ENCODE measurements at regions not wholly inside any gene's neighbourhood (a gene's known extent, or its start where the extent isn't known, plus 50 kb on each side); places are given as distances from the start of the nearest gene placed in this dataset.

DNA sequence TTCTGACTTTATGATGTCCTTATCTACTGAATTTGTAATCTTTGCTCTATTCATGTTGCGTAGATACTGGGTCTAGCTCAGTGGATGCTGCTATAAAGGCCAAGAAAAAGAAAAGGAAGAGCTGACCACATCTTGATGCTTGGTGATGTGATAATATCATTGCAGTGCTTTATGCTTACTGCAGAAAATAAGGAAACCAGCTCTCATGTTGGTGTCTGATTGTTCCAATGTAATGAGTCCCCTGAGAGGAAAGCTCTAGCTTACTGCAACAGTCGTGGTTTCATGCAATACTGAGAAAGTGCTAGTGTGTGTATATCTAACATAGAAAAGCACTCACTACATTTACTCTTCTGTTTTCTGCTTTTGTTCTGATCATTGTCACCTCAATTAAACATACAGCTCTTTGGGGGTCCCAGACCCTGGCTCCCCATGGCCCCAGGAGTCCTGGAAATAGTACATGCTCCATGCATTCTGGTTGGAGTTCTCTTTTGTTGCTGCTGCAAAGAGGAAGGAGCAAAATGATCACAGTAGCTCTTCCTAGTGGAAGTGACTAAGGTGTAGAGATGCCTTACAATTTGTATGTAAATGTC lies 338.8 kb downstream of the CYRIA start:
- Mint-ChIP-seq H3K36me3 (no peaks in the 10 kb centered on the region), H3K27me3 (peaks cover 0 to 7% (median 0%) of the 10 kb centered on the region in 3 donors), H3K27ac (no peak overlapping the region)

DNA sequence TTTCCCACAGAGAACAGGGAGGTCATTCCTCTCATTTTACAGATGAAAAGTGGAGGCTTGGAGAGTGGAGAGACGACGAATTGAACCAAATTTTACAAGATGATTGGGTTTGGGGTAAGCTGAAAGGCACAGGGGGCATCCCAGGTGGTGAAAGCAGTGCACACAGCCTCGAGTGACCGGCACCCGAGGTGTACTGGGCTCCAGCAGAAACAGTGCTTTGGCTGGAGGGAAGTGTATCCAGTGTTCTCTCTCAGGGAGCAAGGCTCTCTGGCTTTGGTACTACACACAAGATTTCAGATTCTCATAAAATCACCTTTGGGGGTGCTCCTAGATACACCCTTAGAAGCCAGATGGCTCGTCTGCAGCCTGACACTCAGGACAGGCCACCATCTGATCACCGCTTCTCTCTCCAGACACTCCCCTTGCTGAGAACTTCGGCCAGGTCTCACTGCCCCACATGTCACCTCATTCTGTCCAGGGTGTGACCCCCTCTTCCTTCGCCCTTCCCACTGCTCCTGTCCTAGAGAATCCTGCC lies 339.6 kb downstream of the CYRIA start:
- H3K27ac Mint-ChIP-seq: no peak overlapping the region
- H3K4me3 Mint-ChIP-seq: no peak overlapping the region
- DNase-seq (no peak), ATAC-seq (ENCODE audit: low read depth in 2 of 2) (no peak)
- H3K4me1 Mint-ChIP-seq: no peaks in the 10 kb centered on the region
- peaks cover 0 to 7% (median 0%) of the 10 kb centered on the region in 3 donors for H3K27me3 Mint-ChIP-seq
- no peaks in the 10 kb centered on the region for H3K9me3 Mint-ChIP-seq
- no peaks in the 10 kb centered on the region for H3K36me3 Mint-ChIP-seq

More for the DNA sequence above, 338.8 kb downstream of the CYRIA start:
- DNase-seq: no peak
- no peak overlapping the region for H3K4me3 Mint-ChIP-seq
- H3K9me3 Mint-ChIP-seq: no peaks in the 10 kb centered on the region
- no peak for ATAC-seq (ENCODE audit: low read depth in 2 of 2)
- H3K4me1 Mint-ChIP-seq: no peaks in the 10 kb centered on the region

DNA sequence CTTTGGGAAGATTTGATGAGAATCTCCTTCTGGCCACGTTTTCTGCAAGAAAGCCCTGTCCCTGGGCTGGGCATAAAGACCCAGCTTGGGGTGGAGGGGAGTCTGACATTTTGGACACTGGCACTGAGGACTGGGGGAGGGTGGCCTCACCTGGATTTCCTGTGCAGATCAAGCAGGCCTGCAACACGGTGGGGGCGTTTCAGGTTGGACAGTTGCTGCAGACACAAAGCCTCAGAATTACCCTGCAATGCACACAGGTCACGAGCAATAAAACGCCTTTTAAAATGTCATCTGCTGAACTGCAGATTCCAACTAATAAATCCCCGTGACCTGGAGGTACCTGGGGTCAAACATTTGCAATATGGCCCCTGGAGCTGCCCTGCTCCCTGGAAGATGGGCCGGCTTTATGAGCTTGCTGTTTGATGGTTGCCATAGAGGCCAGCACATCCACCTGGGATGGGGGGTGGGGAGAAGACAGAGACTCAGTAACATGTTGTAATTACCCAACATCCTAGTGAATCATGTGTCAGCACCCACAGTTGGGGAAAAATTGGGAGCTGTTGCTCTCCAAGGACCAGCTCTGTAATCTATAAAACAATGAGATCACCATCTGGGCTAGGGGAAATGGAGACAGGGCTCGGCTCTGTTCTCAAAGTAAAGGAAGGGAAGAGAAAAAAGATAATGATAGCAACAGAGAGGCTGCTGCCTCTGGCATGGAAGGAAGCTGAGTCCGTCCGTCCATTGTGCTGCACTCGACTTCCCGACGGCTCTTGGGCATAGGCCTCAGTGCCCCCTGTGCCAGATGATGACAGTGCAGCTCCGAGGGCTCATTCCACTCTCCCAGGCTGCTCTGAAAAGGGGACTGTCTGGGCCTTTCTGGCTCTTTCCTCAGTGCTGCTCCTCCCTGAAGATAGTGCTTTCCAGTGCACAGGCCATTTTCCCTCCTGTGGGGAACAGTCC lies 340.3 kb downstream of the CYRIA start:
- Mint-ChIP-seq H3K27me3 (peaks cover 0 to 7% (median 0%) of the 10 kb centered on the region in 3 donors), H3K27ac (peak overlapping the region in 1 of 6 donors; percentile 36), H3K9me3 (no peaks in the 10 kb centered on the region), H3K4me3 (peak overlapping the region in 1 of 8 donors; percentile 47), H3K36me3 (no peaks in the 10 kb centered on the region), H3K4me1 (no peaks in the 10 kb centered on the region)
- DNase-seq: no peak
- ATAC-seq (ENCODE audit: low read depth in 2 of 2): no peak

DNA sequence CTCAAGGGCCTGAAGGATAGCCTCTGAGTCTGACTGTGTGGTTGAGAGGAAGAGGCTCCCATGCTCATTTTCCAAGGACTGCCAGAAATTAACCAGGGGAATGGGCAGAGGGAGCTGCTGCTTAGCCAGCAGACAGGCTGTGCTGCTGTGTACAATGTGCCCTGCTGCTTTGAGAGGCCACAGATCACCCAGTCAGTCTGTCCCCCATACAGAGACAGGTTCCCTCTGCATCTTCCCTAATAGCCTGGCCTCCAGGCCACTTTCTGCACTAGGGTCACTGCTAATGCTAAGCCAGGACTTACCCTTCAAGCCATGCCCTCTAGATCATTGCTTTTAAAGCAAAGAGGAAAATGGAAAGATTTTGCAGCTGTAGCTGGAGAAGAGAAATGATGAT lies 341.1 kb downstream of the CYRIA start:
- ATAC-seq (ENCODE audit: low read depth in 2 of 2) (no peak), DNase-seq (no peak)
- Mint-ChIP-seq H3K4me1 (no peaks in the 10 kb centered on the region), H3K27me3 (peaks cover 0 to 7% (median 0%) of the 10 kb centered on the region in 3 donors), H3K36me3 (no peaks in the 10 kb centered on the region), H3K27ac (no peak overlapping the region), H3K9me3 (no peaks in the 10 kb centered on the region), H3K4me3 (no peak overlapping the region)

DNA sequence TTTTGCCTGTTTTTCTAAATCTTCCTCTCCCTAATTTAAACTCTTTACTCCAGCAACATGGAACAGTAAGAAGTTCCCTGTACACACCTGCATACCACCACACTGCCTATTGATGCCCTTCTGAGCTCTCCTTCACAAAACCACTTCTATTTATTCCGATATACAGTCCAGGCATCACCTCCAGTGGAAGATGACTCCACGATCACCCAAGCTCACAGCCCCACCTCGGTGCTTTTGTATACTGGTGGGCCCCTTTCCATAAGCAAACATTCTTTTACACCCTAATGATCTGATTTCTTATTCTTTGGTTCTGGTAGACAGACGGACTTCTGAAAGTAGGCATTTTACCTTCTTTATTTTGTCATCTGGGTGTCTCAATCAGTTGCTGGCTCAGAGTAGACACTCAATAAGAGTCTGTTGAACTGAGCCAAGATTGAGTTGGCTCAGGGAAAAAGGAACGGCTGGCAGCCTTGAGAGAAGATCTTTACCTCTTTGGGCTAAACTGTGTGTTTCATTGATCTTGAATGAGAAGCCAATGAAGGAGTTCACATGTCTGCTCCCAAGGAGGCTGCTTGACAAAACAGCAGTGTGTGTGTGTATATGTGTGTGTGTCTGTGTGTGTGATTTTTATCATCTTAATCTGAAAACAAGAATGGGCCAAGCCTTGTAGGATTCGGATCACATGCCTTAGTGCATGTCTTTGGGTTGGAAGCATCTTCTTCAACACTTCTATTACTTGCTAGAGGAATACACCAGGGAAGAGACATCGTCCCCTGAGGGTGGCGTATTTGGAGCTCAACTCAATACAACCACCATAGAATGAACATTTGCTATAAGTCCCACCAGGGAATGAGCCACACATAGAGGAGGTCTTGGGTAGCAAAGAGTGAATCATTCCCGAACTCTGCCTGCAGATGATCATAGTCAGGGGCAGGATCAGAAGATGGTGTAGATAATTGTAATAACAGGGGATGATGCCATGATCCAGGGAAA lies 341.8 kb downstream of the CYRIA start:
- H3K27me3 Mint-ChIP-seq: peaks cover 0 to 3% (median 0%) of the 10 kb centered on the region in 3 donors
- DNase-seq (no peak), ATAC-seq (ENCODE audit: low read depth in 2 of 2) (no peak)
- no peaks in the 10 kb centered on the region for H3K4me1 Mint-ChIP-seq
- no peaks in the 10 kb centered on the region for H3K9me3 Mint-ChIP-seq
- no peak overlapping the region for H3K4me3 Mint-ChIP-seq
- no peaks in the 10 kb centered on the region for H3K36me3 Mint-ChIP-seq
- H3K27ac Mint-ChIP-seq: no peak overlapping the region

DNA sequence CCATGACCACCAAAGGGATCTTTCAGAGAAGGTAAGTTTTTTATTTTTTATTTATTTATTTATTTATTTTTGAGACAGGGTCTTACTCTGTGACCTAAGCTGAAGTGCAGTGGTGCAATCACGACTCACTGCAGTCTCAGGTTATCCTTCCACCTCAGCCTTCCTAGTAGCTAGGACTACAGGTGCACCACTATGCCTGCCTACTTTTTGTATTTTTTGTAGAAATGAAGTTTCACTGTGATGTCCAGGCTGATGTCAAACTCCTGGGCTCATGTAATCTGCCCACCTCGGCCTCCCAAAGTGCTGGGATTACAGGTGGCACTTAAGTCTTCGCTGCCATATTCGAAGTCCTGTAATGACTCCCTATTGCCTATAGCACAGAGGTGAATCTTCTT lies 342.5 kb downstream of the CYRIA start:
- no peak for ATAC-seq (ENCODE audit: low read depth in 2 of 2)
- DNase-seq: no peak
- Mint-ChIP-seq H3K36me3 (no peaks in the 10 kb centered on the region), H3K4me3 (no peak overlapping the region), H3K9me3 (no peaks in the 10 kb centered on the region), H3K4me1 (peaks cover 0 to 5% (median 4%) of the 10 kb centered on the region in 3 donors), H3K27me3 (no peaks in the 10 kb centered on the region), H3K27ac (no peak overlapping the region)

DNA sequence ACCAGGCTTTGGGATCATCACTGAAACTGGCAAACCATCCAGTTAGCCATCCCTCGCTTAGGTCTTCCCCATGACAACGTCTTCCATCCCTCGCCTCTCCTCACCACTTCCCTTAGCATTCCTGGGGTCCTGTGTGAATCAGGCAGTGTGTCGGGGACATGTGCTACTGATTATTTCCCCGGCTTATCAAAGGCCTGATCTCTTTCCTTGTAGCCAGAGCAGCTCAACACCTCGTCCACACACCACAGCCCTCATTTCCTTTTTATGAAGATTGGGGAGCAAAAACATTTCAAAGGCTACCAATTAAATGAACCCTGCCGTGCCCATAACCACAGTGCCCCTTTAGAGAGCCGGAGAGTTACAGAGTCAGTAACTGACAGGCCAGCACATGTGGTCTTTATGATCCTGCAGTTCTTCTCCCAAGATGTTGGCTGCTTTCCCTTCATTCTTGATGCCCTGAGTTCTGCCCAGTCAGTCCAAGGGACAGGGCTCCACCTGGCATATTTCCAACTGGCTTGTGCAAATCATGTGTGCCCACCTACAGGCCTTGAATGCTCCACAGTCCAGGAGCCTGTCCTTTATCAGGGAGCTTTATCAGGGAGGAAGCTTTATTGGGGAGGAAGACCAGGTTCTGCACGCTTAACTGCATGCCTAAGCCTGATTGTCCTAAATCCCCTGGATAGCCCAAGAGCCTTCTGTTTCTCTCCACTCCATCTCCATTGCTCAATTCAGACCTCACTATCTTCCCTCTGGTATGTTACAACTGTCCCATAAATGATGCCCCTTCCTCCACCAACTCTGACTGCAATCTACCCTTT lies 343.1 kb downstream of the CYRIA start:
- Mint-ChIP-seq H3K4me1 (peaks cover 0 to 9% (median 9%) of the 10 kb centered on the region in 3 donors), H3K27ac (no peak overlapping the region), H3K4me3 (no peak overlapping the region), H3K27me3 (no peaks in the 10 kb centered on the region), H3K9me3 (peaks cover 0 to 2% (median 0%) of the 10 kb centered on the region in 7 donors), H3K36me3 (no peaks in the 10 kb centered on the region)
- DNase-seq: no peak
- ATAC-seq (ENCODE audit: low read depth in 2 of 2): no peak

DNA sequence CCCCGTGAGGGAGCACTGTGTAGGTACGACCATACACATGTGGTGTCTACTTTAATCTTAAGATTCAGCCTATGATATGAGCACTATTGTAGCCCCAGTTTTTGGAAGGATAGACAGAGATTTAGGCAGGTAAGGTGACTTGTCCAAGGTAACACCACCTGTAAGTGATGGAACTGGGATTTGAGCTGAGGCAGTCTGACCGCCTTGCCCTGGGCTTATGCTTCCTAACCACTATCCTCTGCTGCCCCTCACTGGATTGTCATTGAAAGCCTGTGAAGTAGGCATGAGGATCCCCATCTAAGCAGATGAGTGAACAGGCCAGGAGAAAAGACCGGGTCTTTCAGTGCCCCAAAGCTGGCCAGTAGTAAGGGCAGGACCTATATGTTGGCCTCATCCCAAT lies 343.8 kb downstream of the CYRIA start:
- H3K9me3 Mint-ChIP-seq: peaks cover 0 to 2% (median 0%) of the 10 kb centered on the region in 7 donors
- H3K27me3 Mint-ChIP-seq: peaks cover 0 to 3% (median 0%) of the 10 kb centered on the region in 3 donors
- H3K27ac Mint-ChIP-seq: no peak overlapping the region
- H3K4me3 Mint-ChIP-seq: peak overlapping the region in 1 of 8 donors; percentile 35
- DNase-seq (no peak), ATAC-seq (ENCODE audit: low read depth in 2 of 2) (no peak)
- H3K36me3 Mint-ChIP-seq: no peaks in the 10 kb centered on the region
- peaks cover 0 to 9% (median 9%) of the 10 kb centered on the region in 3 donors for H3K4me1 Mint-ChIP-seq

DNA sequence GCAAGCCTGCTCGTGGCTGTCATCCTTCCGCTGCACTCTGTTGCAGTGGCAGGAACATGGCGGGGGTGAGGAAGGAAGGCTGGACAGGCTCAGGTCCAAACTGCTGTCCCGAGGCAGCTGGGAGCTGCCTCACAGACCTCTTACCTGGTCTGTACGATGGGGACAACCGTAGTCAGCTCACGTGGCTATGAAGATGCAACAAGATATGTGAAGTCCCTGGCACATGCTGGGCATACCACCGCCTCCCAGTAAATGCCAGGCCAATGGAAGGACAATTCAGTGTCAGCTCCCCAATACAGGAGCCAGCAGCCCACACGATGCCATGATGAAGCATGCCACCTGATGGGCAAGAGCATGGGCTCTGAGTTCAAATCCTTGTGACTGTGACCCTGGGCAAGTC lies 344.4 kb downstream of the CYRIA start:
- Mint-ChIP-seq H3K36me3 (no peaks in the 10 kb centered on the region), H3K27ac (no peak overlapping the region), H3K4me3 (no peak overlapping the region), H3K27me3 (peaks cover 0 to 5% (median 0%) of the 10 kb centered on the region in 3 donors), H3K9me3 (peaks cover 0 to 2% (median 0%) of the 10 kb centered on the region in 7 donors), H3K4me1 (peaks cover 0 to 9% (median 9%) of the 10 kb centered on the region in 3 donors)
- no peak for ATAC-seq (ENCODE audit: low read depth in 2 of 2)
- no peak for DNase-seq

DNA sequence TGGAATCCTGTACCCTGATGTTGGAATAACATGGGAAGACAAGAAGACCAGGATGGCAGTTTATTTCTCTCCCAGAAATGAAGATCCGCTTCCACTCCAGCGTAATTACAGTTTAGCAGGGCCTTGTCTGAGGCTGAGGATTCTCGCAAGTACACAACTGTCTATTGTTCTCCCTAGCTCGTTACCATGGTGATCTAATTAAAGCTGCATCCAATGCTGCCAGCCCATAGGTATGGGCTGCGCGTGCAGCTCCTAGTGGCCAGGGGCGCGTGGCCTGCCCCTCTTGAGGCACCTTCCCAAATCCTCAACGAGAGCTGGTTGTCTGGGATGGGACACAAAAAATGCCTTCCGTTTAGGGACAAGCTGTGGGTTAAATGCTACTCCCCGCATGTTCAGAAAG lies 344.9 kb downstream of the CYRIA start:
- no peak for DNase-seq
- Mint-ChIP-seq H3K36me3 (no peaks in the 10 kb centered on the region), H3K27me3 (peaks cover 0 to 5% (median 0%) of the 10 kb centered on the region in 3 donors), H3K4me1 (peaks cover 0 to 9% (median 9%) of the 10 kb centered on the region in 3 donors), H3K4me3 (no peak overlapping the region), H3K9me3 (peaks cover 0 to 2% (median 0%) of the 10 kb centered on the region in 7 donors), H3K27ac (peak overlapping the region in 1 of 6 donors; percentile 22)
- no peak for ATAC-seq (ENCODE audit: low read depth in 2 of 2)

DNA sequence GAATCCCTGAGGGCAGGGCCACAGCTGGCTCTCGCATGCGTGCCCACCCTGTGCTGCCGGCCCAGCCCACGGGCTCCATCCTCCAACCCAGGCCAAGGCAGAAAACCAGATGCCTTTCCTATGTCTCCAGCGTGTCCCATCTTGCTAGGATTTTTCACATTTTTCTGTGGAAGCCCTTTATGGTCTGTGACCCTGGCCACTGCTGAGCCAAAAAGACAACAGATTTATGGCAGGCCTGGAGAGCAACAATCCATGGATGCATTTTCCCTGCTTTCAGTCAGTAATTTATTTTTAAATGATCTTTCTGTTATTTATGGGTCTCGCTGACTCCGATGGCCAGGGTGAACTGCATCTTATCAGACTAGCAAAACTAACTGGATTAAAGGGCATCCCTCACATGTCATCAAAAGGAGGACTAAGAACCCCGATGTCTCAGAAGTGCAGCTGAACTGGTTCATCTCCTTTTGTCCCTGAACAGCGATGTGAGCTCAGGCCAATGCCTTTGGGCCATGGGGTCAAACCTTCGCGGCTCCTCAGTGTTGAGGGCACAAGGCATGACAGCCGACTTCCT lies 346.0 kb downstream of the CYRIA start:
- no peak overlapping the region for H3K4me3 Mint-ChIP-seq
- ATAC-seq (ENCODE audit: low read depth in 2 of 2): no peak
- no peaks in the 10 kb centered on the region for H3K36me3 Mint-ChIP-seq
- DNase-seq: no peak
- H3K9me3 Mint-ChIP-seq: peaks cover 0 to 2% (median 0%) of the 10 kb centered on the region in 7 donors
- H3K27ac Mint-ChIP-seq: no peak overlapping the region
- peaks cover 0 to 9% (median 9%) of the 10 kb centered on the region in 3 donors for H3K4me1 Mint-ChIP-seq
- H3K27me3 Mint-ChIP-seq: peaks cover 0 to 5% (median 4%) of the 10 kb centered on the region in 3 donors
